ENCODE measurements at regions not wholly inside any gene's neighbourhood (a gene's known extent, or its start where the extent isn't known, plus 50 kb on each side); places are given as distances from the start of the nearest gene placed in this dataset.

GRCh38 chr18:78762753-78763152 is 216.9 kb upstream of the SALL3 start:
- TF ChIP-seq POLR2A (IDR thresholded peaks at IDR 0.05) (no peak), CTCF (IDR thresholded peaks at IDR 0.05) (no peak)

Data from heart left ventricle (tissue), 13 donors.